ENCODE measurements at regions not wholly inside any gene's neighbourhood (a gene's known extent, or its start where the extent isn't known, plus 50 kb on each side); places are given as distances from the start of the nearest gene placed in this dataset.

DNA sequence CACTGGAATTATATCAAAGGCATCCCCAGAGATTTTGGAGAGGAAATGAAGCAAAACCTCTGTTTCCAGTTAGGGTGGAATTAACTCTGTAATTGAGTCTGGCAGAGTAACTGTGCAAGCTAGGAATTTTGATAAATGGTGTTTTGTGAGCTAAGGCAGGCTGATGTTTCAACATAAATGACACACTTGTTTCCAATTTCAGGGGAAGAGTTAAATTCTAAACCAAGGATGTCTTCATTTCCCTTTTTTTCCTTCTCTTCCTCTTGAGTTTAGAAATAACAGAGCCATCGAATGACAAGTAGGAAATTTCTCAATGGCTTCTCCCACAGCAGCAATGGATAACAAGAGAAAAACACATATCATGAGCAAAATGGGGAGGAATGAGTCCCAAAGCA, 131.2 kb downstream of the IRS2 start:
- no peak for TF ChIP-seq POLR2AphosphoS5 (IDR thresholded peaks at IDR 0.05; ENCODE audit: insufficient read depth in 1 of 2, low read depth in 1 of 2)
- TF ChIP-seq, protein P1, sequence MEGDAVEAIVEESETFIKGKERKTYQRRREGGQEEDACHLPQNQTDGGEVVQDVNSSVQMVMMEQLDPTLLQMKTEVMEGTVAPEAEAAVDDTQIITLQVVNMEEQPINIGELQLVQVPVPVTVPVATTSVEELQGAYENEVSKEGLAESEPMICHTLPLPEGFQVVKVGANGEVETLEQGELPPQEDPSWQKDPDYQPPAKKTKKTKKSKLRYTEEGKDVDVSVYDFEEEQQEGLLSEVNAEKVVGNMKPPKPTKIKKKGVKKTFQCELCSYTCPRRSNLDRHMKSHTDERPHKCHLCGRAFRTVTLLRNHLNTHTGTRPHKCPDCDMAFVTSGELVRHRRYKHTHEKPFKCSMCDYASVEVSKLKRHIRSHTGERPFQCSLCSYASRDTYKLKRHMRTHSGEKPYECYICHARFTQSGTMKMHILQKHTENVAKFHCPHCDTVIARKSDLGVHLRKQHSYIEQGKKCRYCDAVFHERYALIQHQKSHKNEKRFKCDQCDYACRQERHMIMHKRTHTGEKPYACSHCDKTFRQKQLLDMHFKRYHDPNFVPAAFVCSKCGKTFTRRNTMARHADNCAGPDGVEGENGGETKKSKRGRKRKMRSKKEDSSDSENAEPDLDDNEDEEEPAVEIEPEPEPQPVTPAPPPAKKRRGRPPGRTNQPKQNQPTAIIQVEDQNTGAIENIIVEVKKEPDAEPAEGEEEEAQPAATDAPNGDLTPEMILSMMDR (IDR thresholded peaks at IDR 0.05) = no peak

All from vagina (tissue), 2 donors.